SK-N-SH treated with all-trans-retinoic acid at 6 μM for 48 hours (cell line): ENCODE measurements at regions not wholly inside any gene's neighbourhood (a gene's known extent, or its start where the extent isn't known, plus 50 kb on each side); places are given as distances from the start of the nearest gene placed in this dataset.

Experiments used
- ATAC-seq: fragments of 200-7000 bp; cut with Tn5 transposase; 3 replicates; pipeline ENCODE4 v1.9.1; 2020; ENCODE audit warnings: mild to moderate bottlenecking, moderate library complexity
- ARNTL ChIP-seq: fragments of 450-650 bp; formaldehyde crosslinking; IDR thresholded peaks from 2 replicates; pipeline ENCODE4 v1.5.0; 2020; ENCODE audit warnings: low read depth, mild to moderate bottlenecking, moderate library complexity, borderline replicate concordance
- CSDC2 ChIP-seq: fragments of 250-450 bp; sonication (Bioruptor Pico); IDR thresholded peaks from 2 replicates; pipeline ENCODE4 v1.5.0; 2020; ENCODE audit warnings: mild to moderate bottlenecking, moderate library complexity
- CSRNP3 ChIP-seq: fragments of 250-450 bp; sonication (Bioruptor Pico); IDR thresholded peaks from 2 replicates; pipeline ENCODE4 v1.5.1; 2021; ENCODE audit warnings: mild to moderate bottlenecking, moderate library complexity
- ESRRG ChIP-seq: fragments of 250-450 bp; sonication (Bioruptor Pico); IDR thresholded peaks from 2 replicates; pipeline ENCODE4 v1.6.1; 2021; ENCODE audit warnings: mild to moderate bottlenecking
- GLIS3 ChIP-seq: fragments of 250-450 bp; sonication (Bioruptor Pico); IDR thresholded peaks from 2 replicates; pipeline ENCODE4 v1.5.0; 2020; ENCODE audit warnings: mild to moderate bottlenecking, moderate library complexity
- ISL1 ChIP-seq: fragments of 250-450 bp; sonication (Bioruptor Pico); IDR thresholded peaks from 2 replicates; pipeline ENCODE4 v2.1.2; 2022; ENCODE audit warnings: mild to moderate bottlenecking, moderate library complexity
- POU6F1 ChIP-seq: fragments of 250-450 bp; sonication (Bioruptor Pico); IDR thresholded peaks from 2 replicates; pipeline ENCODE4 v1.8.0; 2021; ENCODE audit warnings: low read depth, mild to moderate bottlenecking, moderate library complexity, borderline replicate concordance
- PPARA ChIP-seq: fragments of 250-450 bp; sonication (Bioruptor Pico); IDR thresholded peaks from 2 replicates; pipeline ENCODE4 v1.5.0; 2020; ENCODE audit warnings: mild to moderate bottlenecking, borderline replicate concordance
- RARB ChIP-seq: fragments of 250-450 bp; sonication (Bioruptor Pico); IDR thresholded peaks from 2 replicates; pipeline ENCODE4 v1.8.0; 2021; ENCODE audit warnings: mild to moderate bottlenecking, moderate library complexity
- SNAI2 ChIP-seq: fragments of 250-450 bp; sonication (Bioruptor Pico); IDR thresholded peaks from 2 replicates; pipeline ENCODE4 v1.5.0; 2020; ENCODE audit warnings: mild to moderate bottlenecking, moderate library complexity
- TCF4 ChIP-seq: fragments of 250-450 bp; sonication (Bioruptor Pico); IDR thresholded peaks from 2 replicates; pipeline ENCODE4 v1.8.0; 2021; ENCODE audit warnings: mild to moderate bottlenecking, moderate library complexity, borderline replicate concordance
- TOX ChIP-seq: fragments of 250-450 bp; sonication (Bioruptor Pico); IDR thresholded peaks from 2 replicates; pipeline ENCODE4 v1.8.0; 2021; ENCODE audit warnings: mild to moderate bottlenecking, moderate library complexity, borderline replicate concordance
- TSHZ2 ChIP-seq: fragments of 250-450 bp; sonication (Bioruptor Pico); IDR thresholded peaks from 2 replicates; pipeline ENCODE4 v1.5.0; 2020; ENCODE audit warnings: mild to moderate bottlenecking, moderate library complexity
- ZC3H10 ChIP-seq: fragments of 250-450 bp; sonication (Bioruptor Pico); IDR thresholded peaks from 2 replicates; pipeline ENCODE4 v1.5.1; 2021; ENCODE audit warnings: mild to moderate bottlenecking, moderate library complexity
- ZFP3 ChIP-seq: fragments of 250-450 bp; sonication (Bioruptor Pico); IDR thresholded peaks from 2 replicates; pipeline ENCODE4 v1.5.0; 2020; ENCODE audit warnings: mild to moderate bottlenecking, moderate library complexity
- ZFP30 ChIP-seq: fragments of 450-650 bp; formaldehyde crosslinking; IDR thresholded peaks from 2 replicates; pipeline ENCODE4 v1.5.0; 2022; ENCODE audit warnings: mild to moderate bottlenecking, moderate library complexity
- ZNF565 ChIP-seq: fragments of 450-650 bp; formaldehyde crosslinking; conservative IDR thresholded peaks from 2 replicates; pipeline ENCODE4 v1.5.0; 2020; ENCODE audit warnings: low read depth, mild to moderate bottlenecking, moderate library complexity
- ZNF70 ChIP-seq: fragments of 450-650 bp; formaldehyde crosslinking; IDR thresholded peaks from 2 replicates; pipeline ENCODE4 v1.5.0; 2020; ENCODE audit warnings: mild to moderate bottlenecking, moderate library complexity
- ZNF8 ChIP-seq: fragments of 450-650 bp; formaldehyde crosslinking; IDR thresholded peaks from 2 replicates; pipeline ENCODE4 v1.5.0; 2020; ENCODE audit warnings: mild to moderate bottlenecking, moderate library complexity
- TF ChIP-seq, protein P1 (sequence below): fragments of 250-450 bp; sonication (Bioruptor Pico); IDR thresholded peaks from 2 replicates; pipeline ENCODE4 v1.5.1; 2020; ENCODE audit warnings: low read depth, mild to moderate bottlenecking, moderate library complexity

DNA sequence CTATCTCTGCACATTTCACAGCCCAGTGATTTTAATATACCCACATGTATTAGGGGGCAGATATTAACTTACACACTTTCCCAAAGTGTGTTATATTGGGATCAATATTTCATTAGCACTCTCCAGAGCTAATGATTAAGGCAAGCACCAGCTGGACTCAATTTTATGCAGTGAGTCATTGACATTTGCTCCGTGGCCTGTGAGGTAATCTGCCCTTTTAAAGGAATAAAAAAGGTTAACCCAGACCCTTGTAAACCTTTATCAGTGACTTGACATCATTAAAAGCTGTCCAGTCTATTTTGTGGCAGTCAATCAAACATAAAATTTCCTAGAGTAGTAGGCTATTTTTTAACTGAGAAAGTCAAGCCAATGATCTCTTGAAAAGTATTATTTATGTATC is 1870.4 kb upstream of the CELF4 start:
- no peak for ATAC-seq
- TF ChIP-seq RARB (CRISPR knock-in tag) (no peak), ZNF70 (no peak), TSHZ2 (no peak), ZFP30 (CRISPR knock-in tag) (no peak), GLIS3 (CRISPR knock-in tag) (no peak), ZFP3 (CRISPR knock-in tag) (no peak), ISL1 (CRISPR knock-in tag) (no peak), CSDC2 (CRISPR knock-in tag) (no peak), ZNF8 (no peak), SNAI2 (CRISPR knock-in tag) (no peak), ZC3H10 (CRISPR knock-in tag) (no peak), POU6F1 (CRISPR knock-in tag) (no peak)
- TF ChIP-seq, protein P1, sequence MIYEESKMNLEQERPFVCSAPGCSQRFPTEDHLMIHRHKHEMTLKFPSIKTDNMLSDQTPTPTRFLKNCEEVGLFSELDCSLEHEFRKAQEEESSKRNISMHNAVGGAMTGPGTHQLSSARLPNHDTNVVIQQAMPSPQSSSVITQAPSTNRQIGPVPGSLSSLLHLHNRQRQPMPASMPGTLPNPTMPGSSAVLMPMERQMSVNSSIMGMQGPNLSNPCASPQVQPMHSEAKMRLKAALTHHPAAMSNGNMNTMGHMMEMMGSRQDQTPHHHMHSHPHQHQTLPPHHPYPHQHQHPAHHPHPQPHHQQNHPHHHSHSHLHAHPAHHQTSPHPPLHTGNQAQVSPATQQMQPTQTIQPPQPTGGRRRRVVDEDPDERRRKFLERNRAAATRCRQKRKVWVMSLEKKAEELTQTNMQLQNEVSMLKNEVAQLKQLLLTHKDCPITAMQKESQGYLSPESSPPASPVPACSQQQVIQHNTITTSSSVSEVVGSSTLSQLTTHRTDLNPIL (CRISPR knock-in tag): no peak

- no peak for TF ChIP-seq GLIS3 (CRISPR knock-in tag)
- TF ChIP-seq POU6F1 (CRISPR knock-in tag): no peak
- TF ChIP-seq TOX (CRISPR knock-in tag): no peak
- no peak for TF ChIP-seq ZFP30 (CRISPR knock-in tag)
- no peak for TF ChIP-seq ZNF8
- TF ChIP-seq ARNTL (CRISPR knock-in tag): no peak
- TF ChIP-seq ZNF70: no peak
- TF ChIP-seq ISL1 (CRISPR knock-in tag): no peak
- TF ChIP-seq ZNF565 (CRISPR knock-in tag): no peak
- no peak for TF ChIP-seq SNAI2 (CRISPR knock-in tag)
- ATAC-seq: no peak
These were observed 1869.6 kb upstream of the CELF4 start for GRCh38 chr18:39435209-39435608.

- TF ChIP-seq ZNF70 (no peak), GLIS3 (CRISPR knock-in tag) (no peak)
- TF ChIP-seq, protein P1 (CRISPR knock-in tag): no peak
- no peak for ATAC-seq
These were observed 1868.8 kb upstream of the CELF4 start for GRCh38 chr18:39434223-39434920.

DNA sequence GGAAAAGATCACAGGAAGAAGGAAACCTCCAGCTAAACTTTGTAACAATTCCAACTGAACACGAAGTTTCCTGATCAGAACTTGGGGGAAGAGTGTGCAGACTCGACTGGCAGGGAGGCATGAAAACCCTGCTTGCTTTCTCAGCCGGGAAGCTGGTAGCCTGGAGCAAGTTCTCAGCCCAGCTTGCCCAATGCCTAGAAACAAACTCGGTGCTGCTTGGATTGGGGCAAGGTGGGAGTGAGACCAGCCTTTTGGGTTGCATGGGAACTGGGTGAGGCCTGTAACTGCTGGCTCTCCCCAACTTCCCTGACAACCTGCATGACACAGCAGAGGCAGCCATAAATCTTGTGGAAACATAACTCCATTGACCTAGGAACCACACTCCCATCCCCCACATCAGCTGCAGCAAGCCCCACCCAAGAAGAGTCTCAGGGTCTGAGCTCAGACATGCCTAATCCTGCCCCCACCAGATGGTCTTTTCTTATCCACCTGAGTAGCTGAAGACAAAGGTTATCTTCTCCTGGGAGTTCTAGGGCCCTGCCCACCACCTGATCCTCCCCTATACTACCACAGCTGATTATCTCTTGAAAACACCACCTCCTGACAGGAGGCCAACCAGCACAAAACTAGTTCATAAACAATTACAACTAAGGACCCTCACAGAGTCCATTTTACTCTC is 1859.7 kb upstream of the CELF4 start:
- no peak for ATAC-seq
- TF ChIP-seq CSRNP3 (CRISPR knock-in tag) (no peak), ZC3H10 (CRISPR knock-in tag) (no peak), GLIS3 (CRISPR knock-in tag) (no peak), PPARA (CRISPR knock-in tag) (no peak), CSDC2 (CRISPR knock-in tag) (no peak), POU6F1 (CRISPR knock-in tag) (no peak), ZNF565 (CRISPR knock-in tag) (no peak), TCF4 (CRISPR knock-in tag) (no peak), ESRRG (CRISPR knock-in tag) (no peak)
